Endothelial cell of umbilical vein (primary cell): ENCODE measurements at regions not wholly inside any gene's neighbourhood (a gene's known extent, or its start where the extent isn't known, plus 50 kb on each side); places are given as distances from the start of the nearest gene placed in this dataset.

Experiments used
- BruUV-seq: library from RNA; stranded (reverse); fragments of 400-500 nt; replicated peaks from 2 replicates; lab custom pipeline; 2021; lab: Mats Ljungman, UMichigan
- CTCF ChIA-PET: fragments of 300-600, 350-600 bp; sonication (Branson Sonifier 250); formaldehyde crosslinking; loops from one replicate; lab custom pipeline; 2021; ENCODE audit warnings: antibody characterized with exemption, inconsistent platforms; lab: Charles Lee
- POLR2A ChIA-PET: fragments of 300-600, 350-600 bp; sonication (Branson Sonifier 250); formaldehyde crosslinking; loops from one replicate; lab custom pipeline; 2021; ENCODE audit warnings: antibody characterized with exemption, inconsistent platforms; lab: Charles Lee
- DNase-seq: peaks from one replicate; pipeline ENCODE4 v3.0.0-alpha.2; 2011; ENCODE audit warnings: low read depth, low spot score
- FAIRE-seq: peaks from 2 replicates; lab custom pipeline; 2011; peaks lifted over from hg19 to GRCh38; lab: Jason Lieb, UNC
- H2AFZ ChIP-seq: 2 replicates; pipeline ENCODE4 v1.6.0; 2012; ENCODE audit warnings: low read depth, low read length, control low read depth, inconsistent platforms
- H3K27ac ChIP-seq: 2 replicates; pipeline ENCODE4 v1.5.1; 2011; ENCODE audit warnings: low read depth, mild to moderate bottlenecking, control low read depth, low read length, moderate library complexity; ENCODE audit not compliant: insufficient read depth
- H3K27me3 ChIP-seq, 2 experiments: 2 replicates each; pipeline versions ENCODE4 v1.6.0 to v1.6.1; 2011; ENCODE audit warnings: low read length in 2 of 2, mixed read lengths in 1 of 2; ENCODE audit not compliant: control insufficient read depth in 2 of 2, insufficient read depth in 2 of 2
- H3K36me3 ChIP-seq, 2 experiments: 2 replicates in 1 of 2; 3 replicates in 1 of 2; pipeline ENCODE4 v1.5.1; 2011; ENCODE audit warnings: low read length in 2 of 2, mild to moderate bottlenecking in 1 of 2, moderate library complexity in 1 of 2; ENCODE audit not compliant: control insufficient read depth in 2 of 2, insufficient read depth in 2 of 2; ENCODE audit errors: extremely low read depth in 1 of 2
- H3K4me1 ChIP-seq: 3 replicates; pipeline ENCODE4 v1.5.1; 2011; ENCODE audit warnings: mild to moderate bottlenecking, low read length; ENCODE audit not compliant: control insufficient read depth, insufficient read depth; ENCODE audit errors: extremely low read depth
- H3K4me2 ChIP-seq: 2 replicates; pipeline ENCODE4 v1.6.1; 2011; ENCODE audit warnings: low read length, control low read depth, mixed read lengths; ENCODE audit not compliant: insufficient read depth
- H3K4me3 ChIP-seq, 3 experiments: fragments of 200-600 bp in 1 of 3; sonication (generic), shearing (Covaris generic) in 1 of 3; replicated peaks in 1 of 3; 2 replicates each; pipeline ENCODE4 v1.5.1; 2011 to 2016; ENCODE audit warnings: control low read depth in 3 of 3, low read length in 3 of 3, mild to moderate bottlenecking in 2 of 3, inconsistent platforms in 1 of 3, low read depth in 1 of 3, moderate library complexity in 1 of 3; ENCODE audit not compliant: insufficient read depth in 1 of 3
- H3K79me2 ChIP-seq: 2 replicates; pipeline ENCODE4 v1.6.0; 2012; ENCODE audit warnings: low read length, inconsistent platforms; ENCODE audit not compliant: control insufficient read depth, insufficient read depth
- H3K9ac ChIP-seq: replicated peaks from 2 replicates; pipeline ENCODE3; 2011; ENCODE audit warnings: low read length, control low read depth; ENCODE audit not compliant: insufficient read depth; ENCODE audit errors: extremely low read depth
- H3K9me1 ChIP-seq: replicated peaks from 3 replicates; pipeline ENCODE4 v1.6.0; 2011; ENCODE audit warnings: mild to moderate bottlenecking, low read length; ENCODE audit not compliant: control insufficient read depth, insufficient read depth; ENCODE audit errors: extremely low read depth
- H3K9me3 ChIP-seq: replicated peaks from 2 replicates; pipeline ENCODE4 v1.5.1; 2012; ENCODE audit warnings: low read length, inconsistent platforms; ENCODE audit not compliant: control insufficient read depth, insufficient read depth
- H4K20me1 ChIP-seq: replicated peaks from 2 replicates; pipeline ENCODE3; 2011; ENCODE audit warnings: mild to moderate bottlenecking, low read length; ENCODE audit not compliant: control insufficient read depth, insufficient read depth; ENCODE audit errors: extremely low read depth
- CTCF ChIP-seq, 2 donors: IDR thresholded peaks; 1 replicate in 1 of 2; 2 replicates in 1 of 2; pipeline ENCODE4 v1.5.1; 2011; ENCODE audit warnings: low read length in 2 of 2, mild to moderate bottlenecking in 2 of 2, moderate library complexity in 2 of 2, control low read depth in 1 of 2, inconsistent platforms in 1 of 2, low read depth in 1 of 2; ENCODE audit not compliant: insufficient read depth in 1 of 2; ENCODE audit errors: extremely low read depth in 1 of 2
- EZH2 ChIP-seq: IDR thresholded peaks from 2 replicates; pipeline ENCODE4 v1.6.1; 2012; ENCODE audit warnings: borderline replicate concordance, low read depth, mild to moderate bottlenecking, moderate library complexity, low read length, inconsistent platforms; ENCODE audit not compliant: severe bottlenecking
- FOS ChIP-seq: IDR thresholded peaks from 2 replicates; pipeline ENCODE4 v1.6.1; 2011; ENCODE audit warnings: mild to moderate bottlenecking, low read length, moderate library complexity, borderline replicate concordance; ENCODE audit not compliant: insufficient read depth
- GATA2 ChIP-seq: IDR thresholded peaks from 2 replicates; pipeline ENCODE4 v1.7.0; 2011; ENCODE audit warnings: low read depth, mild to moderate bottlenecking, moderate library complexity, mixed read lengths, low read length; ENCODE audit not compliant: insufficient read length, insufficient read depth
- JUN ChIP-seq: IDR thresholded peaks from 2 replicates; pipeline ENCODE4 v1.6.1; 2011; ENCODE audit warnings: borderline replicate concordance, low read depth; ENCODE audit not compliant: insufficient read length, insufficient read depth
- MAX ChIP-seq: IDR thresholded peaks from 2 replicates; pipeline ENCODE4 v1.6.1; 2011; ENCODE audit not compliant: insufficient read depth, insufficient read length
- MYC ChIP-seq: IDR thresholded peaks from one replicate; pipeline ENCODE4 v1.6.1; 2011; ENCODE audit warnings: mild to moderate bottlenecking, low read depth, low read length
- POLR2A ChIP-seq: IDR thresholded peaks from 2 replicates; pipeline ENCODE4 v1.6.1; 2012; ENCODE audit warnings: low read depth, mild to moderate bottlenecking, control low read depth, low read length
- POLR2AphosphoS5 ChIP-seq: IDR thresholded peaks from 2 replicates; pipeline ENCODE4 v1.6.1; 2012; ENCODE audit warnings: low read depth, mild to moderate bottlenecking, control low read depth, low read length, moderate library complexity; ENCODE audit not compliant: insufficient read depth
- dilution Hi-C: fragments of 300-500 bp; cut with MboI; formaldehyde crosslinking; loops from one replicate; pipeline ENCODE4 v1.15.0; 2019; ENCODE audit warnings: low sequenced_read_pairs; ENCODE audit not compliant: extremely low pct_ligation_motif_present
- intact Hi-C: fragments of 100-400 bp; cut with micrococcal nuclease; formaldehyde crosslinking; loops from one replicate; pipeline ENCODE4 v1.10.0; 2022

- no peak for DNase-seq
- Histone ChIP-seq H3K9me1 (no peaks in the 10 kb centered on the region), H3K4me2 (no peak overlapping the region), H3K79me2 (no peaks in the 10 kb centered on the region), H3K9me3 (no peaks in the 10 kb centered on the region), H4K20me1 (no peaks in the 10 kb centered on the region), H3K4me1 (no peaks in the 10 kb centered on the region), H3K36me3 (no peaks in the 10 kb centered on the region), H3K4me3 (no peak overlapping the region), H2AFZ (no peak overlapping the region), H3K27me3 (no peaks in the 10 kb centered on the region), H3K9ac (no peak overlapping the region), H3K27ac (no peak overlapping the region)
- CTCF ChIA-PET = no interaction called here
- intact Hi-C loops = no loop called here
- POLR2A ChIA-PET = no interaction called here
- no peak for TF ChIP-seq JUN
- TF ChIP-seq GATA2 = no peak
- no peak for TF ChIP-seq MYC
- no peak for TF ChIP-seq POLR2A
- no peak for FAIRE-seq
- no TSS peak for BruUV-seq
- dilution Hi-C loops = no loop called here
Measured at GRCh38 chr4:12573716-12574115, 910.4 kb downstream of the RAB28 start.

GRCh38 chr4:12562476-12563140 lies 921.5 kb downstream of the RAB28 start:
- Histone ChIP-seq H3K4me1 (no peaks in the 10 kb centered on the region), H2AFZ (no peak overlapping the region), H3K4me2 (no peak overlapping the region), H3K9me3 (no peaks in the 10 kb centered on the region), H3K4me3 (no peak overlapping the region), H4K20me1 (no peaks in the 10 kb centered on the region), H3K79me2 (no peaks in the 10 kb centered on the region), H3K36me3 (no peaks in the 10 kb centered on the region), H3K27ac (no peak overlapping the region), H3K9me1 (no peaks in the 10 kb centered on the region), H3K9ac (no peak overlapping the region), H3K27me3 (no peaks in the 10 kb centered on the region)
- no peak for FAIRE-seq
- POLR2A ChIA-PET = no interaction called here
- no peak for TF ChIP-seq MYC
- no peak for TF ChIP-seq POLR2AphosphoS5
- TF ChIP-seq CTCF (IDR thresholded peaks at IDR 0.05; ENCODE audit: extremely low read depth in 1 of 2, insufficient read depth in 1 of 2, low read depth in 1 of 2, low read length in 2 of 2) = no peak
- TF ChIP-seq JUN = no peak
- no peak for TF ChIP-seq MAX
- TF ChIP-seq FOS = no peak
- TF ChIP-seq EZH2 = no peak
- no peak for TF ChIP-seq GATA2
- dilution Hi-C loops (no loop called here), intact Hi-C loops (no loop called here)
- CTCF ChIA-PET = no interaction called here
- no TSS peak for BruUV-seq
- no peak for DNase-seq
